ENCODE measurements at regions not wholly inside any gene's neighbourhood (a gene's known extent, or its start where the extent isn't known, plus 50 kb on each side); places are given as distances from the start of the nearest gene placed in this dataset.
"Not testable (repeated sequence)": the region's sequence is repeated elsewhere in the genome, so short reads cannot be mapped to it uniquely, and the experiment has no call there.

DNA sequence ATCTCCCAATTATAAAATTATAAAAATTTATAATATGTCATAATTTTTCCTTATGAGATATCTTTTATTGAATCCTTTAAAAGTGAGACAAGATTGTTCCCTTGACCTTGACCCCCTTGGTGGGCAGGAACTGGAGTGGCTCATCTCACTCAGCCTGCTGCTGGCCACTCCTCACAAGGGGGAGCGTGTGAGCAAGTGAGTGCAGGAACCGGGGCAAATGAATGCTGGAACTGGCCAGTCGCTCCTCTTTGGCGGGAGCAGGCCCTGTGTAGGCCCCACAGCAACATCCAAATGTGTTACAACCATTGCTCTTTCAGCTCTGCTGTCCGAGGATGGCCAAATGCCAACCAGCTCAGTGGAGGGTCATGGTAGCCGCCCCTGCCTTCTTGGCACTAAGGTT lies 178.8 kb downstream of the ETNK1 start:
- no peak for DNase-seq (ENCODE audit: low read depth)
- TF ChIP-seq, protein P1, sequence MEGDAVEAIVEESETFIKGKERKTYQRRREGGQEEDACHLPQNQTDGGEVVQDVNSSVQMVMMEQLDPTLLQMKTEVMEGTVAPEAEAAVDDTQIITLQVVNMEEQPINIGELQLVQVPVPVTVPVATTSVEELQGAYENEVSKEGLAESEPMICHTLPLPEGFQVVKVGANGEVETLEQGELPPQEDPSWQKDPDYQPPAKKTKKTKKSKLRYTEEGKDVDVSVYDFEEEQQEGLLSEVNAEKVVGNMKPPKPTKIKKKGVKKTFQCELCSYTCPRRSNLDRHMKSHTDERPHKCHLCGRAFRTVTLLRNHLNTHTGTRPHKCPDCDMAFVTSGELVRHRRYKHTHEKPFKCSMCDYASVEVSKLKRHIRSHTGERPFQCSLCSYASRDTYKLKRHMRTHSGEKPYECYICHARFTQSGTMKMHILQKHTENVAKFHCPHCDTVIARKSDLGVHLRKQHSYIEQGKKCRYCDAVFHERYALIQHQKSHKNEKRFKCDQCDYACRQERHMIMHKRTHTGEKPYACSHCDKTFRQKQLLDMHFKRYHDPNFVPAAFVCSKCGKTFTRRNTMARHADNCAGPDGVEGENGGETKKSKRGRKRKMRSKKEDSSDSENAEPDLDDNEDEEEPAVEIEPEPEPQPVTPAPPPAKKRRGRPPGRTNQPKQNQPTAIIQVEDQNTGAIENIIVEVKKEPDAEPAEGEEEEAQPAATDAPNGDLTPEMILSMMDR (IDR thresholded peaks at IDR 0.05; ENCODE audit: low read depth, low read length, missing control alignments), result no peak
- H3K4me3 ChIP-seq (ENCODE audit: low read depth, low read length), result no peak overlapping the region

DNA sequence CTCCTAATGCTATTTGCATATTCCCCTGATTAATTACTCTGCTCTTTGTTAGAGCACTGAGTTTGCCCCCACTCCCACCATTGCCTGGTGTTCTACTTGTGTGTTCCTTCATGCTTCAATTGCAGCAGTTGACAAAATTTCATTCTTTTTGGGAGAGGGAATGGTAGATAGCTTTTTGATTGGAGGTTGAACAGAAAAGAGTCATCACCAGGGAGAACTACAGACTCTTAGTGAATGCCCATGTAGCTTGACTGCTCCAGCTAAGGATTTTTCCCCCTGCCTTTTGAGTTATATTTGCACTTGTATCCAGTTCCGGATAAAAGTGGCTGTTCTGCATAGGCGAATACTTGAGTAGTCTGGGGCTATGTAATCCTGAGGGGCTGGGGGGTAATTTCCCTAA lies 183.9 kb downstream of the ETNK1 start:
- no peak overlapping the region for H3K4me3 ChIP-seq (ENCODE audit: low read depth, low read length)
- TF ChIP-seq, protein P1 (IDR thresholded peaks at IDR 0.05; ENCODE audit: low read depth, low read length, missing control alignments), result no peak
- no peak for DNase-seq (ENCODE audit: low read depth)

DNA sequence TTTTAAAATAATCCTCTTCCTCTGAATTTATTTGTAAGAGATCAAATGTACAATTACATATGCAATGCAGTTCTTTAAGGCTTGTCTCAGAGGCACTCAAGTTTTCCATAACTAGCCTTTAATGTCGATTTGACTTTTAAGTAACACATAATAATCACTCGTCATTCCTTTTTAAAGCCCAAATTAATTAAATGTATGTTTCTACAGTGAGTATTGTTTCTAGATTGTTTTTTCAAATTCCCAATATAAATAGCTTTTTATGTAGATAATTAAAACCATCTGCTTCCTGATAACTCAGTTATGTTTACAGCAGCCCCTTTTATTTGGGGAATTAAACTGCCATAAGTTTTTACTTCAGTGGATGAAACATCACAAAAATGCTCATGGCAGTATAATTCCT lies 185.1 kb downstream of the ETNK1 start:
- TF ChIP-seq, protein P1 (IDR thresholded peaks at IDR 0.05; ENCODE audit: low read depth, low read length, missing control alignments), result no peak
- H3K4me3 ChIP-seq (ENCODE audit: low read depth, low read length), result no peak overlapping the region
- no peak for DNase-seq (ENCODE audit: low read depth)

DNA sequence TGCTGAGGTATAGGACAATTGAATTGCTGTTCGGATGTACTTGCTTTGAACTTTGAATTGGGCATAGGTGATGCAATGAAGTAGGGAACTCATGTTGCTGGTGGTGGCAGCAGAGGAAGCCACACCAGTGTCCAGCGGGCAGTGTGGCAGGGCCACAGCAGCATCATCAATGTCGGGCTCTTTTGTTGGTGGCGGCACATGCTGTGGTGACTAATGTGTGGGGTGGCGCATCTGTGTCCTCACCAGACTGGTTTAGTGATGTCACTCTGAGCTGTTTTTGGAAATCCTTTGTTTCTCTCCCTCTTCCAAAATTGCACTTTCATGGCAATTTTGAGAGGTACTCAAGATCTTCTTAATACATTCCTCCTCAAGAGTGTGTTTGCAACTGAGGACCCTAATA lies 187.6 kb downstream of the ETNK1 start:
- no peak overlapping the region for H3K4me3 ChIP-seq (ENCODE audit: low read depth, low read length)
- DNase-seq (ENCODE audit: low read depth), result no peak
- TF ChIP-seq, protein P1 (IDR thresholded peaks at IDR 0.05; ENCODE audit: low read depth, low read length, missing control alignments), result no peak

DNA sequence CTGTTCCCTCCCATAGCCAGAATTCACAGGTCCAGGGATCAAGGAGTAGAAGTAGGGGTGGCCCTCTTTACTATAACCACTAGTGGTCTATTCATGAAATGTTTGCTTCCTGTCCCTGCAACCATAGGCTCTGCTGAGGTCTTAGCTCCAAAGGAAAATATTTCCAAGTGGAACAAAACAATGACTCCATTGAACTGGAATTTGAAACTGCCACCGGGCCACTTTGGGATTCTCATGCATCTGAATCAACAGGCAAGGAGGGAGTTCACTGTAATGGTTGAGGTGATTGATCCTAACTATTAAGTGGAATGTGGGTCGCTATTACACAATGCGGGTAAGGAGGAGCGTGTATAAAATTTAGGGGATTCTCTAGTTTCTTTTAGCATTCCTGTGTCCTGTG lies 197.0 kb downstream of the ETNK1 start:
- H3K4me3 ChIP-seq (ENCODE audit: low read depth, low read length), result no peak overlapping the region
- TF ChIP-seq, protein P1 (IDR thresholded peaks at IDR 0.05; ENCODE audit: low read depth, low read length, missing control alignments), result no peak
- no peak for DNase-seq (ENCODE audit: low read depth)

DNA sequence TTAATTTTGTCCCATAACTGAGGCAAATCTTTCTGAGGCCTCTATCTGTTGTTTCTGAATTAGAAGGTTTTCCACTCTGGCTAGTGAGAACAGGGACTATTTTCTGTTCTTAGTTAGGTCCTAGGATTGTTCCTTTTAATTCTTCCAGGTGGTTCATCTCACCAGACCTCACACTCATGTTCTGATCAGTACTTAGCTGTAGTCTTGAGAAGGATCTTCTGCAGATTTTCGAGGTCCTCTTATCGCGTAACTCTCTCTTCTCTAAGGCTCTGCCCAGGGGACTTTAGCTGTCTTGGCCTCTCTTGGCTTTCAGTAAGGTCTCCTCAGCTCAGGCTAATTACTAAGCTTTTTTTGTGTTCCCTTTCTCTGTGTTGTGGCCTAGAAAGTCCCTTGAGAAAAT lies 201.1 kb downstream of the ETNK1 start:
- TF ChIP-seq, protein P1 (IDR thresholded peaks at IDR 0.05; ENCODE audit: low read depth, low read length, missing control alignments), result no peak
- DNase-seq (ENCODE audit: low read depth), result no peak
- no peak overlapping the region for H3K4me3 ChIP-seq (ENCODE audit: low read depth, low read length)

DNA sequence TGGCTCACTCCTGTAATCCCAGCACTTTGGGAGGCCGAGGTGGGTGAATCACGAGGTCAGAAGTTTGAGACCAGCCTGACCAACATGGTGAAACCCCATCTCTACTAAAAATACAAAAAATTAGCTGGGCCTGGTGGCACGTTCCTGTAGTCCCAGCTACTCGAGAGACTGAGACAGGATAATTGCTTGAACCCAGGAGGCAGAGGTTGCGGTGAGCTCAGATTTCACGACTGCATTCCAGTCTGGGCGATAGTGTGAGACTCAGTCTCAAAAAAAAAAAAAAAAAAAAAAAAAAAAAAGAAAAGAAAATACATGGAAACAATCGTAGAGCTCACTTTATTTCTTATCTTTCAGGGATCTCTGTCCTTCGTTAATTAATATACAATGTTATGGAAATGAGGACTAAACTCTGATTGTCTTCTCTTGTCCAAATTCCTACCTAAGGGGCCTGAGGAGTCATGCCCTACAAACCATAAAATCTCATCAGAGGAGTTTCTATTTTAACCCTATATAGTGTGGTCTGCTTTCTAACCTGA lies 201.5 kb downstream of the ETNK1 start:
- DNase-seq (ENCODE audit: low read depth); H3K4me3 ChIP-seq (ENCODE audit: low read depth, low read length): not testable (repeated sequence)
